GM21390 (cell line): ENCODE measurements at regions not wholly inside any gene's neighbourhood (a gene's known extent, or its start where the extent isn't known, plus 50 kb on each side); places are given as distances from the start of the nearest gene placed in this dataset.

Experiments
- ATAC-seq: cut with Tn5 transposase; IDR thresholded peaks from one replicate; pipeline ENCODE4 v1.9.1; 2021; ENCODE audit not compliant: unreplicated experiment

GRCh38 chr5:58357799-58358500, 101.9 kb downstream of the PLK2 start:
- no peak for ATAC-seq

GRCh38 chr5:58357121-58357520, 102.8 kb downstream of the PLK2 start:
- ATAC-seq: no peak

GRCh38 chr5:58356662-58357061, 103.2 kb downstream of the PLK2 start:
- ATAC-seq: no peak

- ATAC-seq: no peak
Observed at GRCh38 chr5:58354827-58355226, 105.1 kb downstream of the PLK2 start.

GRCh38 chr5:58353992-58354391, 105.9 kb downstream of the PLK2 start:
- no peak for ATAC-seq

- ATAC-seq: no peak
Observed at GRCh38 chr5:58351190-58351589, 108.7 kb downstream of the PLK2 start.

GRCh38 chr5:58348996-58349728, 110.7 kb downstream of the PLK2 start:
- no peak for ATAC-seq

- ATAC-seq: no peak
Observed at GRCh38 chr5:58346041-58346440, 113.8 kb downstream of the PLK2 start.

GRCh38 chr5:58341476-58341875, 118.4 kb downstream of the PLK2 start:
- ATAC-seq: no peak

GRCh38 chr5:58335518-58335917, 124.4 kb downstream of the PLK2 start:
- ATAC-seq: no peak

GRCh38 chr5:58334035-58334434, 125.9 kb downstream of the PLK2 start:
- ATAC-seq: no peak

- ATAC-seq: no peak
Observed at GRCh38 chr5:58330781-58331180, 129.1 kb downstream of the PLK2 start.

GRCh38 chr5:58327289-58327688, 132.6 kb downstream of the PLK2 start:
- no peak for ATAC-seq

GRCh38 chr5:58326022-58326421, 133.9 kb downstream of the PLK2 start:
- ATAC-seq: no peak

- ATAC-seq: no peak
Observed at GRCh38 chr5:58322453-58322852, 137.4 kb downstream of the PLK2 start.

GRCh38 chr5:58318468-58318867, 141.4 kb downstream of the PLK2 start:
- ATAC-seq: no peak

GRCh38 chr5:58317808-58318207, 142.1 kb downstream of the PLK2 start:
- no peak for ATAC-seq

GRCh38 chr5:58317009-58317408, 142.9 kb downstream of the PLK2 start:
- ATAC-seq: no peak

- ATAC-seq: no peak
Observed at GRCh38 chr5:58315794-58316193, 144.1 kb downstream of the PLK2 start.

- ATAC-seq: no peak
Observed at GRCh38 chr5:58314356-58315210, 145.3 kb downstream of the PLK2 start.

GRCh38 chr5:58312299-58312698, 147.6 kb downstream of the PLK2 start:
- no peak for ATAC-seq

- ATAC-seq: no peak
Observed at GRCh38 chr5:58311526-58311925, 148.4 kb downstream of the PLK2 start.
